B cell (primary cell): ENCODE measurements at regions not wholly inside any gene's neighbourhood (a gene's known extent, or its start where the extent isn't known, plus 50 kb on each side); places are given as distances from the start of the nearest gene placed in this dataset.

Experiments used
- ATAC-seq: fragments of 200-7000 bp; cut with Tn5 transposase; one replicate; pipeline ENCODE4 v1.10.0; 2021; ENCODE audit warnings: low read depth, mild to moderate bottlenecking, moderate number of reproducible peaks, moderate library complexity
- CTCF ChIA-PET: fragments of 350-600 bp; sonication (Branson Sonifier 250); formaldehyde crosslinking; loops from one replicate; lab custom pipeline; 2021; ENCODE audit warnings: antibody characterized with exemption, inconsistent platforms; lab: Charles Lee
- POLR2A ChIA-PET: fragments of 350-600 bp; sonication (Branson Sonifier 250); formaldehyde crosslinking; loops from one replicate; lab custom pipeline; 2021; ENCODE audit warnings: antibody characterized with exemption; lab: Charles Lee
- DNase-seq: peaks from one replicate; pipeline ENCODE4 v3.0.0; 2013
- H2AFZ ChIP-seq: 2 replicates; pipeline ENCODE4 v1.6.1; 2012; ENCODE audit warnings: mild to moderate bottlenecking, low read depth, low read length; ENCODE audit not compliant: insufficient read depth, poor library complexity, severe bottlenecking
- H3K27ac ChIP-seq, 2 donors: 1 replicate in 1 of 2; 2 replicates in 1 of 2; pipeline ENCODE4 v1.5.1; 2012 to 2013; ENCODE audit warnings: low read length in 2 of 2, mild to moderate bottlenecking in 2 of 2, moderate library complexity in 1 of 2
- H3K27me3 ChIP-seq, 4 experiments: fragments of 200-600 bp in 1 of 4; sonication (generic) in 1 of 4; replicated peaks in 1 of 4; 1 replicate in 2 of 4; 2 replicates in 2 of 4; pipeline versions ENCODE4 v1.6.1 to v1.7.0; 2013 to 2016; ENCODE audit warnings: low read length in 3 of 4, mild to moderate bottlenecking in 2 of 4, mixed read lengths in 1 of 4, moderate library complexity in 1 of 4; ENCODE audit not compliant: insufficient read depth in 4 of 4, control insufficient read depth in 3 of 4; ENCODE audit errors: control extremely low read depth in 1 of 4
- H3K36me3 ChIP-seq, 2 experiments: replicated peaks in 1 of 2; 1 replicate in 1 of 2; 2 replicates in 1 of 2; pipeline versions ENCODE4 v1.6.1 to v1.7.1; 2013; ENCODE audit warnings: low read length in 1 of 2; ENCODE audit not compliant: insufficient read depth in 2 of 2, control insufficient read depth in 1 of 2; ENCODE audit errors: control extremely low read depth in 1 of 2, extremely low read depth in 1 of 2
- H3K4me1 ChIP-seq, 2 donors: fragments of 200-600 bp in 1 of 2; sonication (generic) in 1 of 2; 1 replicate in 1 of 2; 2 replicates in 1 of 2; pipeline versions ENCODE4 v1.5.1 to v1.6.1; 2013 to 2017; ENCODE audit warnings: low read length in 2 of 2; ENCODE audit not compliant: control insufficient read depth in 2 of 2, insufficient read depth in 2 of 2
- H3K4me2 ChIP-seq: replicated peaks from 2 replicates; pipeline ENCODE3; 2012; ENCODE audit warnings: mild to moderate bottlenecking, low read depth, low read length; ENCODE audit not compliant: poor library complexity, severe bottlenecking
- H3K4me3 ChIP-seq, 5 experiments: fragments of 200-600 bp in 1 of 5; sonication (generic) in 1 of 5; 1 replicate in 3 of 5; 2 replicates in 2 of 5; pipeline versions ENCODE4 v1.5.1 to v1.7.0; 2011 to 2016; ENCODE audit warnings: low read length in 4 of 5, mild to moderate bottlenecking in 4 of 5, low read depth in 2 of 5, control low read depth in 1 of 5, moderate library complexity in 1 of 5; ENCODE audit not compliant: insufficient read depth in 1 of 5; ENCODE audit errors: control extremely low read depth in 1 of 5, extremely low read depth in 1 of 5
- H3K79me2 ChIP-seq: fragments of 200-600 bp; sonication (generic); one replicate; pipeline ENCODE4 v1.6.0; 2016; ENCODE audit warnings: low read length; ENCODE audit not compliant: control insufficient read depth, insufficient read depth
- H3K9ac ChIP-seq: fragments of 200-600 bp; sonication (generic); 2 replicates; pipeline ENCODE4 v1.6.1; 2017; ENCODE audit warnings: mild to moderate bottlenecking, low read length, moderate library complexity
- H3K9me3 ChIP-seq, 3 donors: one replicate each; pipeline versions ENCODE4 v1.6.1 to v1.7.1; 2013; ENCODE audit warnings: low read length in 2 of 3; ENCODE audit not compliant: control insufficient read depth in 2 of 3, insufficient read depth in 1 of 3; ENCODE audit errors: control extremely low read depth in 1 of 3
- H4K20me1 ChIP-seq: 2 replicates; pipeline ENCODE4 v1.6.0; 2012; ENCODE audit warnings: mild to moderate bottlenecking, low read length; ENCODE audit not compliant: insufficient read depth, control insufficient read depth, poor library complexity, severe bottlenecking
- H3K27ac Mint-ChIP-seq: one replicate; pipeline ENCODE4 v1.8.0; 2021; ENCODE audit warnings: mixed read lengths
- H3K27me3 Mint-ChIP-seq: one replicate; pipeline ENCODE4 v1.8.0; 2021; ENCODE audit warnings: mixed read lengths
- H3K4me1 Mint-ChIP-seq: one replicate; pipeline ENCODE4 v1.8.0; 2021; ENCODE audit warnings: mixed read lengths
- H3K4me3 Mint-ChIP-seq: one replicate; pipeline ENCODE4 v1.8.0; 2021; ENCODE audit warnings: mixed read lengths
- H3K9me3 Mint-ChIP-seq: one replicate; pipeline ENCODE4 v1.8.0; 2022; ENCODE audit warnings: mixed read lengths; ENCODE audit not compliant: insufficient read depth
- CTCF ChIP-seq: fragments of 200-600 bp; IDR thresholded peaks from one replicate; pipeline ENCODE4 v1.8.0; 2022; ENCODE audit warnings: antibody characterized with exemption, mild to moderate bottlenecking
- EZH2 ChIP-seq: IDR thresholded peaks from 2 replicates; pipeline ENCODE4 v1.6.1; 2012; ENCODE audit warnings: borderline replicate concordance, low read depth, mild to moderate bottlenecking, moderate library complexity, low read length; ENCODE audit not compliant: insufficient read depth, poor library complexity, severe bottlenecking
- WGBS: methylation state at CpG from one replicate; pipeline ENCODE4 v1.1.5; 2013; ENCODE audit warnings: missing lambda C conversion rate; ENCODE audit not compliant: insufficient coverage; 5-methylcytosine and 5-hydroxymethylcytosine counted together
- intact Hi-C: fragments of 100-400 bp; cut with micrococcal nuclease; formaldehyde crosslinking; loops from one replicate; pipeline ENCODE4 v1.10.0; 2022

GRCh38 chr12:5189173-5189572 is 145.5 kb downstream of the KCNA5 start:
- Mint-ChIP-seq H3K4me1 (no peaks in the 10 kb centered on the region), H3K4me3 (no peak overlapping the region), H3K9me3 (no peaks in the 10 kb centered on the region), H3K27me3 (peaks cover 23% of the 10 kb centered on the region), H3K27ac (no peak overlapping the region)
- no peaks in the 10 kb centered on the region for H3K9me3 ChIP-seq
- 79% methylated on average over 4 of the region's 4 CpGs for WGBS
- ATAC-seq (no peak), DNase-seq (no peak)
- no peak for TF ChIP-seq CTCF
- TF ChIP-seq EZH2: no peak
- no peak overlapping the region for H3K4me2 ChIP-seq
- no peaks in the 10 kb centered on the region for H4K20me1 ChIP-seq
- peaks cover 0 to 9% (median 2%) of the 10 kb centered on the region in 4 experiments for H3K27me3 ChIP-seq
- H3K79me2 ChIP-seq: no peaks in the 10 kb centered on the region
- H3K4me3 ChIP-seq: no peak overlapping the region
- H2AFZ ChIP-seq: no peak overlapping the region
- no peaks in the 10 kb centered on the region for H3K4me1 ChIP-seq
- ChIA-PET CTCF (no interaction called here), POLR2A (no interaction called here)
- intact Hi-C loops: no loop called here
- H3K36me3 ChIP-seq: no peaks in the 10 kb centered on the region
- H3K27ac ChIP-seq: no peak overlapping the region
- no peak overlapping the region for H3K9ac ChIP-seq

GRCh38 chr12:5191803-5192538 is 148.3 kb downstream of the KCNA5 start:
- no peak for ATAC-seq
- intact Hi-C loops: no loop called here
- Mint-ChIP-seq H3K9me3 (no peaks in the 10 kb centered on the region), H3K4me3 (no peak overlapping the region), H3K27me3 (peaks cover 25% of the 10 kb centered on the region), H3K4me1 (no peaks in the 10 kb centered on the region), H3K27ac (no peak overlapping the region)
- ChIA-PET POLR2A (no interaction called here), CTCF (no interaction called here)
- 74% methylated on average over 3 of the region's 6 CpGs for WGBS
- Histone ChIP-seq H3K4me2 (no peak overlapping the region), H3K9ac (no peak overlapping the region), H3K4me3 (no peak overlapping the region), H3K4me1 (no peaks in the 10 kb centered on the region), H3K27ac (no peak overlapping the region), H3K79me2 (no peaks in the 10 kb centered on the region), H4K20me1 (no peaks in the 10 kb centered on the region), H3K36me3 (no peaks in the 10 kb centered on the region), H3K27me3 (peaks cover 0 to 4% (median 1%) of the 10 kb centered on the region in 4 experiments), H2AFZ (no peak overlapping the region), H3K9me3 (no peaks in the 10 kb centered on the region)
- DNase-seq: no peak
- TF ChIP-seq EZH2: no peak
- no peak for TF ChIP-seq CTCF
